CD14-positive monocyte (primary cell): ENCODE measurements at regions not wholly inside any gene's neighbourhood (a gene's known extent, or its start where the extent isn't known, plus 50 kb on each side); places are given as distances from the start of the nearest gene placed in this dataset.

Source experiments
- DNase-seq, 3 donors: peaks; one replicate each; pipeline ENCODE4 v3.0.0-alpha.2; 2011 to 2022
- H2AFZ ChIP-seq: 2 replicates; pipeline ENCODE4 v1.6.0; 2012; ENCODE audit warnings: mild to moderate bottlenecking, low read depth, low read length, inconsistent platforms; ENCODE audit not compliant: insufficient read depth, poor library complexity, severe bottlenecking
- H3K27ac ChIP-seq, 2 donors: 1 replicate in 1 of 2; 2 replicates in 1 of 2; pipeline ENCODE4 v1.5.1; 2012 to 2013; ENCODE audit warnings: low read length in 2 of 2, control low read depth in 1 of 2, inconsistent platforms in 1 of 2, low read depth in 1 of 2, mild to moderate bottlenecking in 1 of 2
- H3K27me3 ChIP-seq, 2 donors: one replicate each; pipeline versions ENCODE4 v1.6.0 to v1.6.1; 2011 to 2013; ENCODE audit warnings: low read length in 2 of 2; ENCODE audit not compliant: control insufficient read depth in 2 of 2, insufficient read depth in 2 of 2
- H3K36me3 ChIP-seq, 2 donors: replicated peaks in 1 of 2; 1 replicate in 1 of 2; 2 replicates in 1 of 2; pipeline versions ENCODE4 v1.5.1 to v1.6.1; 2012 to 2013; ENCODE audit warnings: low read length in 2 of 2, control low read depth in 1 of 2, inconsistent platforms in 1 of 2, mild to moderate bottlenecking in 1 of 2; ENCODE audit not compliant: insufficient read depth in 2 of 2, control insufficient read depth in 1 of 2
- H3K4me1 ChIP-seq, 2 donors: 1 replicate in 1 of 2; 2 replicates in 1 of 2; pipeline versions ENCODE4 v1.5.1 to v1.6.1; 2012 to 2013; ENCODE audit warnings: low read length in 2 of 2, control low read depth in 1 of 2, inconsistent platforms in 1 of 2, mild to moderate bottlenecking in 1 of 2, moderate library complexity in 1 of 2; ENCODE audit not compliant: insufficient read depth in 2 of 2, control insufficient read depth in 1 of 2
- H3K4me2 ChIP-seq: replicated peaks from 2 replicates; pipeline ENCODE3; 2012; ENCODE audit warnings: low read length, moderate library complexity, mild to moderate bottlenecking; ENCODE audit not compliant: poor library complexity, severe bottlenecking; ENCODE audit errors: extremely low read depth
- H3K4me3 ChIP-seq, 3 experiments: fragments of 200-600 bp in 1 of 3; sonication (generic) in 1 of 3; replicated peaks in 1 of 3; 1 replicate in 2 of 3; 2 replicates in 1 of 3; pipeline ENCODE4 v1.5.1; 2011 to 2013; ENCODE audit warnings: low read length in 3 of 3, mild to moderate bottlenecking in 3 of 3, control low read depth in 2 of 3, low read depth in 2 of 3, inconsistent platforms in 1 of 3, moderate library complexity in 1 of 3
- H3K79me2 ChIP-seq: 2 replicates; pipeline ENCODE4 v1.6.0; 2012; ENCODE audit warnings: mild to moderate bottlenecking, control low read depth, inconsistent platforms, low read length, moderate library complexity; ENCODE audit not compliant: insufficient read depth
- H3K9ac ChIP-seq: 2 replicates; pipeline ENCODE4 v1.6.0; 2017; ENCODE audit warnings: low read length, mild to moderate bottlenecking; ENCODE audit not compliant: insufficient read depth, poor library complexity, severe bottlenecking
- H3K9me3 ChIP-seq, 2 donors: replicated peaks in 1 of 2; 1 replicate in 1 of 2; 2 replicates in 1 of 2; pipeline versions ENCODE4 v1.5.1 to v1.6.1; 2012 to 2013; ENCODE audit warnings: low read length in 2 of 2, control low read depth in 1 of 2; ENCODE audit not compliant: control insufficient read depth in 1 of 2, insufficient read depth in 1 of 2
- H4K20me1 ChIP-seq: 2 replicates; pipeline ENCODE4 v1.6.0; 2012; ENCODE audit warnings: mild to moderate bottlenecking, low read length, control low read depth, moderate library complexity; ENCODE audit not compliant: insufficient read depth
- H3K27ac Mint-ChIP-seq, 7 donors: one replicate each; pipeline ENCODE4 v1.8.0; 2020; ENCODE audit warnings: mild to moderate bottlenecking in 7 of 7, mixed read lengths in 7 of 7, moderate library complexity in 6 of 7, inconsistent platforms in 2 of 7
- H3K27me3 Mint-ChIP-seq, 3 donors: one replicate each; pipeline ENCODE4 v1.8.0; 2021 to 2022; ENCODE audit warnings: low read depth in 3 of 3, mild to moderate bottlenecking in 3 of 3, mixed read lengths in 3 of 3, moderate library complexity in 3 of 3, inconsistent platforms in 1 of 3
- H3K36me3 Mint-ChIP-seq, 2 donors: one replicate each; pipeline ENCODE4 v1.8.0; 2020; ENCODE audit warnings: mixed read lengths in 2 of 2, inconsistent platforms in 1 of 2, mild to moderate bottlenecking in 1 of 2
- H3K4me1 Mint-ChIP-seq: one replicate; pipeline ENCODE4 v1.8.0; 2020; ENCODE audit warnings: mild to moderate bottlenecking, mixed read lengths
- H3K4me3 Mint-ChIP-seq, 2 donors: one replicate each; pipeline ENCODE4 v1.8.0; 2020; ENCODE audit warnings: mild to moderate bottlenecking in 2 of 2, mixed read lengths in 2 of 2, moderate library complexity in 1 of 2
- H3K9me3 Mint-ChIP-seq, 7 donors: one replicate each; pipeline ENCODE4 v1.8.0; 2020 to 2022; ENCODE audit warnings: mixed read lengths in 7 of 7, mild to moderate bottlenecking in 6 of 7, moderate library complexity in 6 of 7, inconsistent platforms in 2 of 7
- WGBS: methylation state at CpG from one replicate; pipeline ENCODE4 v1.1.5; 2013; ENCODE audit warnings: missing lambda C conversion rate; ENCODE audit not compliant: insufficient coverage; 5-methylcytosine and 5-hydroxymethylcytosine counted together
- intact Hi-C, 2 donors: fragments of 100-400 bp; cut with micrococcal nuclease; formaldehyde crosslinking; loops; one replicate each; pipeline versions ENCODE4 v1.15.0 to v1.15.1; 2023
- TF ChIP-seq, protein P1 (sequence below): fragments of 200-600 bp; IDR thresholded peaks from one replicate; pipeline ENCODE4 v1.8.0; 2022; ENCODE audit warnings: antibody characterized with exemption, mild to moderate bottlenecking

DNA sequence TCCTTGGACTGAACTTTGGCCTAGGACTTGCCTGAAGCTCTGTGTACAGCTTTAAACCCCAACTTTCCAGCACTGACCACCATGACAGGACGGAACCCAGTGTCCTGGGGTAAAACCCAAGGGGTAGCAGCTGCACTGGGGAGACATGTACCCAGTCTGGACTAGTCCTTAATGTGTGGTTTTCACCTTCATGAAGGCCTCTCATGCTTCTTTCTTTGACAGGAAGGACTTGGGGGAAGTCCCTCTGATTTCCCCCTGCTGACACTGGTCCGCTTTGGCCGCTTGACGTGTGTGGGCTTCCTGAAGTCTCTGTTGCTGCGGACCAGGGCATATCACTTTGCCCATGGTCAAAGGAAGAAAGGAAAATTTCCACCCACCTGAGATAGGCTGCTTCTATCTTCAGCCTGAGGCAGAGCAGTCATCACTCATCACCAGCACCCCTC lies 66.3 kb upstream of the PRDX6 start:
- TF ChIP-seq, protein P1, sequence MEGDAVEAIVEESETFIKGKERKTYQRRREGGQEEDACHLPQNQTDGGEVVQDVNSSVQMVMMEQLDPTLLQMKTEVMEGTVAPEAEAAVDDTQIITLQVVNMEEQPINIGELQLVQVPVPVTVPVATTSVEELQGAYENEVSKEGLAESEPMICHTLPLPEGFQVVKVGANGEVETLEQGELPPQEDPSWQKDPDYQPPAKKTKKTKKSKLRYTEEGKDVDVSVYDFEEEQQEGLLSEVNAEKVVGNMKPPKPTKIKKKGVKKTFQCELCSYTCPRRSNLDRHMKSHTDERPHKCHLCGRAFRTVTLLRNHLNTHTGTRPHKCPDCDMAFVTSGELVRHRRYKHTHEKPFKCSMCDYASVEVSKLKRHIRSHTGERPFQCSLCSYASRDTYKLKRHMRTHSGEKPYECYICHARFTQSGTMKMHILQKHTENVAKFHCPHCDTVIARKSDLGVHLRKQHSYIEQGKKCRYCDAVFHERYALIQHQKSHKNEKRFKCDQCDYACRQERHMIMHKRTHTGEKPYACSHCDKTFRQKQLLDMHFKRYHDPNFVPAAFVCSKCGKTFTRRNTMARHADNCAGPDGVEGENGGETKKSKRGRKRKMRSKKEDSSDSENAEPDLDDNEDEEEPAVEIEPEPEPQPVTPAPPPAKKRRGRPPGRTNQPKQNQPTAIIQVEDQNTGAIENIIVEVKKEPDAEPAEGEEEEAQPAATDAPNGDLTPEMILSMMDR: no peak
- Mint-ChIP-seq H3K36me3 (peaks cover 2 to 6% of the 10 kb centered on the region in 2 donors), H3K4me3 (peak overlapping the region; percentile 16 to 76), H3K27ac (peak overlapping the region; percentile 25 to 85 (median 77)), H3K4me1 (peaks cover 74% of the 10 kb centered on the region), H3K27me3 (peaks cover 0 to 2% (median 0%) of the 10 kb centered on the region in 3 donors), H3K9me3 (peaks cover 0 to 3% (median 0%) of the 10 kb centered on the region in 7 donors)
- intact Hi-C loops: loop anchor here in 1 of 2 donors (10.0 kb wide), 1 partner anchor 586 kb away; no protein-coding TSS in a partner anchor
- Histone ChIP-seq H3K4me2 (peak overlapping the region; percentile 39), H3K36me3 (no peaks in the 10 kb centered on the region), H3K27me3 (no peaks in the 10 kb centered on the region), H3K4me1 (peaks cover 64 to 74% of the 10 kb centered on the region in 2 donors), H3K79me2 (no peaks in the 10 kb centered on the region), H3K4me3 (peak overlapping the region in 1 of 3 experiments; percentile 12), H3K9ac (no peak overlapping the region), H4K20me1 (no peaks in the 10 kb centered on the region), H3K27ac (peak overlapping the region in 1 of 2 donors; percentile 53), H3K9me3 (no peaks in the 10 kb centered on the region), H2AFZ (no peak overlapping the region)
- peak; percentile 51 to 82 (median 54) for DNase-seq
- 0% methylated on average over 1 of the region's 5 CpGs for WGBS

DNA sequence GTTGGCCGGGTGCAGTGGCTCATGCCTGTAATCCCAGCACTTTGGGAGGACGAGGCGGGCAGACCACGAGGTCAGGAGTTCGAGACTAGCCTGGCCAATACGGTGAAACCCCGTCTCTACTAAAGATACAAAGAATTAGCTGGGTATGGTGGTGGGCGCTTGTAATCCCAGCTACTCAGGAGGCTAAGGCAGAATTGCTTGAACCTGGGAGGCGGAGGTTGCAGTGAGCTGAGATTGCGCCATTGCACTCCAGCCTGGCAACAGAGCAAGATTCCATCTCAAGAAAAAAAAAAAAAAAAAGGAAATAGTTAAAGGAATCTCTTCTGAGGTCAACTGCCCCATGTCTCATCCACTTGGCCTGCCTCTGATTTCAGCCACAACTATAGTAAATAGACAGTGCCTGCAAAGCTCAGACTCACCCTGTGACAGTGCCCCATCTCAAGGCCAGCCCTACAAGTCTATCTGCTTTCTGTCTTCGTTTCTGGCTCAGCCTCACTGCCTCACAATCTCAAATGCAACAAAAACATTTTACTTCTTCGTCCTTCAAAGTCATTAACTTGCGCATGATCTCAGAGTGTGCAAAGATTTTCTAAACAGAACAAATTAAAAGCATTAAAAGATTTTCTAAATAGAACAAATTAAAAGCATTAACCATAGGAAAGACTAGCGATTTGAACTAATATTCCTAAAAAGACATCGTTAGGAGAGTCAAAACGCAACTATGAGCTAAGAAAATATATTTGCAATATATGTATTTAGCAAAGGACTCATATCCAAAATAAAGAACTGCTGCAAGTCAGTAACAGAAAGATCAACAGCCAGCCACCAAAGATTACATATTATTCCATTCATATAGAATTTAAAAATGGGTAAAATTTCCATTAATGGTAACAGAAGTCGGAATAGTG lies 65.0 kb upstream of the PRDX6 start:
- Histone ChIP-seq H4K20me1 (no peaks in the 10 kb centered on the region), H2AFZ (no peak overlapping the region), H3K4me2 (no peak overlapping the region), H3K36me3 (no peaks in the 10 kb centered on the region), H3K4me1 (peaks cover 53 to 62% of the 10 kb centered on the region in 2 donors), H3K27me3 (no peaks in the 10 kb centered on the region), H3K27ac (no peak overlapping the region), H3K9ac (no peak overlapping the region), H3K79me2 (no peaks in the 10 kb centered on the region), H3K4me3 (no peak overlapping the region), H3K9me3 (no peaks in the 10 kb centered on the region)
- H3K27ac Mint-ChIP-seq: peak overlapping the region in 5 of 7 donors; percentile 42 to 79 (median 46)
- peaks cover 0 to 3% (median 0%) of the 10 kb centered on the region in 7 donors for H3K9me3 Mint-ChIP-seq
- TF ChIP-seq, protein P1: no peak
- H3K4me3 Mint-ChIP-seq: peak overlapping the region in 1 of 2 donors; percentile 42
- H3K36me3 Mint-ChIP-seq: peaks cover 2 to 9% of the 10 kb centered on the region in 2 donors
- DNase-seq: peak in 1 of 3 donors; percentile 50
- H3K27me3 Mint-ChIP-seq: peaks cover 0 to 2% (median 0%) of the 10 kb centered on the region in 3 donors
- peaks cover 63% of the 10 kb centered on the region for H3K4me1 Mint-ChIP-seq
- WGBS: 60% methylated on average over 1 of the region's 17 CpGs
- intact Hi-C loops: loop anchor here in 1 of 2 donors (10.0 kb wide), 1 partner anchor 587 kb away; no protein-coding TSS in a partner anchor
